Gastrocnemius medialis (tissue), 4 donors: ENCODE measurements at regions not wholly inside any gene's neighbourhood (a gene's known extent, or its start where the extent isn't known, plus 50 kb on each side); places are given as distances from the start of the nearest gene placed in this dataset.

Experiments
- CTCF ChIP-seq, 5 experiments: fragments of 450-650 bp in 3 of 5; fragments of 200-600 bp in 2 of 5; sonication (generic) in 2 of 5; IDR thresholded peaks in 4 of 5; conservative IDR thresholded peaks in 1 of 5; 1 replicate in 4 of 5; 2 replicates in 1 of 5; pipeline ENCODE4 v1.5.1; 2016 to 2019; ENCODE audit warnings: antibody characterized with exemption in 5 of 5, mild to moderate bottlenecking in 3 of 5, moderate library complexity in 3 of 5
- POLR2A ChIP-seq, 2 donors: fragments of 450-650 bp; IDR thresholded peaks; one replicate each; pipeline ENCODE4 v1.6.1; 2017; ENCODE audit warnings: antibody characterized with exemption in 2 of 2, mild to moderate bottlenecking in 2 of 2, moderate library complexity in 2 of 2

- TF ChIP-seq CTCF (IDR thresholded peaks at IDR 0.05 in 4 of 5, conservative IDR thresholded peaks at IDR 0.05 in 1 of 5) = no peak
- TF ChIP-seq POLR2A (IDR thresholded peaks at IDR 0.05) = no peak
These were observed 238.3 kb upstream of the C1orf87 start for GRCh38 chr1:60311838-60312237.
